Stimulated activated naive CD8-positive, alpha-beta T cell treated with anti-CD3 and anti-CD28 coated beads, Interleukin-15, Interleukin-2, amounts not matched to agents 100 U/mL and 50 U/mL, for 24 hours (primary cell): ENCODE measurements at regions not wholly inside any gene's neighbourhood (a gene's known extent, or its start where the extent isn't known, plus 50 kb on each side); places are given as distances from the start of the nearest gene placed in this dataset.
"Not testable (repeated sequence)": the region's sequence is repeated elsewhere in the genome, so short reads cannot be mapped to it uniquely, and the experiment has no call there.

Experiments
- ATAC-seq: fragments of 150-1000 bp; cut with Tn5 transposase; one replicate; pipeline ENCODE4 v1.10.0; 2021
- DNase-seq: peaks from one replicate; pipeline ENCODE4 v3.0.0; 2021

- DNase-seq (no peak), ATAC-seq (no peak)
Observed at GRCh38 chrX:55981603-55982002, 250.6 kb upstream of the KLF8 start.

GRCh38 chrX:55996649-55997048 lies 235.5 kb upstream of the KLF8 start:
- ATAC-seq (no peak), DNase-seq (no peak)

- DNase-seq: no peak
- no peak for ATAC-seq
Observed at GRCh38 chrX:56000174-56000573, 232.0 kb upstream of the KLF8 start.

GRCh38 chrX:56000729-56001128 lies 231.4 kb upstream of the KLF8 start:
- no peak for DNase-seq

GRCh38 chrX:56025872-56026571 lies 206.1 kb upstream of the KLF8 start:
- ATAC-seq: no peak

More at GRCh38 chrX:56000729-56001128, 231.4 kb upstream of the KLF8 start:
- ATAC-seq: no peak

GRCh38 chrX:56026815-56027214 lies 205.3 kb upstream of the KLF8 start:
- DNase-seq (no peak), ATAC-seq (no peak)

More at GRCh38 chrX:56025872-56026571, 206.1 kb upstream of the KLF8 start:
- DNase-seq: no peak

- DNase-seq: no peak
- no peak for ATAC-seq
Observed at GRCh38 chrX:56029188-56029587, 203.0 kb upstream of the KLF8 start.

GRCh38 chrX:56029691-56030090 lies 202.5 kb upstream of the KLF8 start:
- DNase-seq (no peak), ATAC-seq (no peak)

- ATAC-seq: no peak
- DNase-seq: no peak
Observed at GRCh38 chrX:56031409-56031808, 200.7 kb upstream of the KLF8 start.

GRCh38 chrX:56033495-56034180 lies 198.5 kb upstream of the KLF8 start:
- ATAC-seq (no peak), DNase-seq (no peak)

GRCh38 chrX:56052673-56053330 lies 179.4 kb upstream of the KLF8 start:
- ATAC-seq, DNase-seq: not testable (repeated sequence)

- no peak for DNase-seq
- no peak for ATAC-seq
Observed at GRCh38 chrX:56057325-56057724, 174.8 kb upstream of the KLF8 start.

GRCh38 chrX:56066016-56066415 lies 166.1 kb upstream of the KLF8 start:
- DNase-seq (no peak), ATAC-seq (peak; percentile 43)

GRCh38 chrX:56068274-56068758 lies 163.8 kb upstream of the KLF8 start:
- ATAC-seq: no peak

GRCh38 chrX:56069299-56069931 lies 162.7 kb upstream of the KLF8 start:
- ATAC-seq (no peak), DNase-seq (no peak)

More at GRCh38 chrX:56068274-56068758, 163.8 kb upstream of the KLF8 start:
- DNase-seq: no peak

GRCh38 chrX:56089376-56089775 lies 142.8 kb upstream of the KLF8 start:
- ATAC-seq: no peak
- no peak for DNase-seq

- no peak for ATAC-seq
- DNase-seq: no peak
Observed at GRCh38 chrX:56099271-56099670, 132.9 kb upstream of the KLF8 start.

- DNase-seq (no peak), ATAC-seq (no peak)
Observed at GRCh38 chrX:56107320-56107719, 124.8 kb upstream of the KLF8 start.

- DNase-seq: no peak
- no peak for ATAC-seq
Observed at GRCh38 chrX:56113785-56114436, 118.2 kb upstream of the KLF8 start.

GRCh38 chrX:56114437-56114787 lies 117.7 kb upstream of the KLF8 start:
- DNase-seq (no peak), ATAC-seq (no peak)

GRCh38 chrX:56120242-56120641 lies 111.9 kb upstream of the KLF8 start:
- ATAC-seq (no peak), DNase-seq (no peak)

- DNase-seq: no peak
- ATAC-seq: no peak
Observed at GRCh38 chrX:56125946-56126345, 106.2 kb upstream of the KLF8 start.
